Type B pancreatic cell (in vitro differentiated cells): ENCODE measurements at regions not wholly inside any gene's neighbourhood (a gene's known extent, or its start where the extent isn't known, plus 50 kb on each side); places are given as distances from the start of the nearest gene placed in this dataset.

Experiments used
- DNase-seq: peaks from one replicate; pipeline ENCODE4 v3.0.0; 2021; ENCODE audit warnings: mixed read lengths; ENCODE audit not compliant: unreplicated experiment; ENCODE audit errors: extremely low spot score
- H3K27ac Mint-ChIP-seq: 2 replicates; pipeline ENCODE4 v1.8.0; 2021; ENCODE audit warnings: mild to moderate bottlenecking, mixed read lengths
- H3K27me3 Mint-ChIP-seq: 2 replicates; pipeline ENCODE4 v1.8.0; 2021; ENCODE audit warnings: mixed read lengths
- H3K36me3 Mint-ChIP-seq: 2 replicates; pipeline ENCODE4 v1.8.0; 2021; ENCODE audit warnings: mixed read lengths
- H3K4me1 Mint-ChIP-seq: one replicate; pipeline ENCODE4 v1.8.0; 2021; ENCODE audit warnings: mixed read lengths; ENCODE audit not compliant: unreplicated experiment
- H3K4me3 Mint-ChIP-seq: 2 replicates; pipeline ENCODE4 v1.8.0; 2021; ENCODE audit warnings: mild to moderate bottlenecking, mixed read lengths
- H3K9me3 Mint-ChIP-seq: 2 replicates; pipeline ENCODE4 v1.8.0; 2021; ENCODE audit warnings: mixed read lengths
- TF ChIP-seq, protein P1 (sequence below): fragments of 200-600 bp; sonication (generic); conservative IDR thresholded peaks from 2 replicates; pipeline ENCODE4 v1.5.0; 2021; ENCODE audit warnings: antibody characterized with exemption, mild to moderate bottlenecking

DNA sequence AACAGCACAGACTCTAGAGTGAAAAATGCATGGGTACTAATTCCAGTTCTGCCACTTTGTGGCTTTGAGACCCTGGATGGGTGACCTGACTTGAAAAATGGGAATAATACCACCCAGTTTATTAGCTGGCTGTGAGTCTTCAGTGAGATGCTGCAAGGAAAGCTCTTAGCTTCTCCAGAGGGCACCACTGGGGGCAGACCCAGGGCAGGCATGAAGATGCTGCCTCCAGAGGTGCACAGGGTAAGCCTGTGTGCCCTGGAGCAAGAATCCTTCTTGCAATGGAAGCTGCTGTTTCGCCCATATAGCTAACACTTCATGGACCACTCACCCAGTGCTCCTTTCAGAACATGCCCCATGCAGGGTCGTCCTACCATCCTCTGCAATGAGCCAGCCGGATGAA, 75.7 kb downstream of the C5orf15 start:
- Mint-ChIP-seq H3K9me3 (no peaks in the 10 kb centered on the region), H3K4me1 (peaks cover 25% of the 10 kb centered on the region), H3K27me3 (peaks cover 25% of the 10 kb centered on the region), H3K4me3 (no peak overlapping the region), H3K27ac (no peak overlapping the region), H3K36me3 (no peaks in the 10 kb centered on the region)
- DNase-seq: no peak
- TF ChIP-seq, protein P1, sequence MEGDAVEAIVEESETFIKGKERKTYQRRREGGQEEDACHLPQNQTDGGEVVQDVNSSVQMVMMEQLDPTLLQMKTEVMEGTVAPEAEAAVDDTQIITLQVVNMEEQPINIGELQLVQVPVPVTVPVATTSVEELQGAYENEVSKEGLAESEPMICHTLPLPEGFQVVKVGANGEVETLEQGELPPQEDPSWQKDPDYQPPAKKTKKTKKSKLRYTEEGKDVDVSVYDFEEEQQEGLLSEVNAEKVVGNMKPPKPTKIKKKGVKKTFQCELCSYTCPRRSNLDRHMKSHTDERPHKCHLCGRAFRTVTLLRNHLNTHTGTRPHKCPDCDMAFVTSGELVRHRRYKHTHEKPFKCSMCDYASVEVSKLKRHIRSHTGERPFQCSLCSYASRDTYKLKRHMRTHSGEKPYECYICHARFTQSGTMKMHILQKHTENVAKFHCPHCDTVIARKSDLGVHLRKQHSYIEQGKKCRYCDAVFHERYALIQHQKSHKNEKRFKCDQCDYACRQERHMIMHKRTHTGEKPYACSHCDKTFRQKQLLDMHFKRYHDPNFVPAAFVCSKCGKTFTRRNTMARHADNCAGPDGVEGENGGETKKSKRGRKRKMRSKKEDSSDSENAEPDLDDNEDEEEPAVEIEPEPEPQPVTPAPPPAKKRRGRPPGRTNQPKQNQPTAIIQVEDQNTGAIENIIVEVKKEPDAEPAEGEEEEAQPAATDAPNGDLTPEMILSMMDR: no peak

DNA sequence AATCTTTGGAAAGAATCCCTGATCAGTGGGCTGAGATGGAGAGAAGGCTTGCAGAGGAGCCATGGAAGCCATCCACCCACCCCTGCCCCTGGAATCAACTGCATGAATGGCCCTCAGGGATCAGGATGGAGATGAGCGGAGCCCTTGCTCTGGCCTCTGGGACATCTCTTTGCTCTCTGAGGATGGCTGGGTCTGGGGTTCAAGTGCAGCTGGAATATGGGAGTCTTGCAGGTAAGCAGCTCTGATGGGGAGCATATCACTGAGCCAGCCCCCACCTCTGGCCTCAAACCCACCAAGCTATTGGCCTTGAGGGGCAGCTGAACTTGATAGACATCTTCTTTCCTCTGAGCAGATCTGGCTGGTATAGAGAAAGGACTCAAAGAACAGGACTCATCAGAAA, 76.1 kb downstream of the C5orf15 start:
- Mint-ChIP-seq H3K4me3 (no peak overlapping the region), H3K9me3 (no peaks in the 10 kb centered on the region), H3K4me1 (peaks cover 25% of the 10 kb centered on the region), H3K36me3 (no peaks in the 10 kb centered on the region), H3K27ac (no peak overlapping the region), H3K27me3 (peaks cover 21% of the 10 kb centered on the region)
- TF ChIP-seq, protein P1: no peak
- no peak for DNase-seq

DNA sequence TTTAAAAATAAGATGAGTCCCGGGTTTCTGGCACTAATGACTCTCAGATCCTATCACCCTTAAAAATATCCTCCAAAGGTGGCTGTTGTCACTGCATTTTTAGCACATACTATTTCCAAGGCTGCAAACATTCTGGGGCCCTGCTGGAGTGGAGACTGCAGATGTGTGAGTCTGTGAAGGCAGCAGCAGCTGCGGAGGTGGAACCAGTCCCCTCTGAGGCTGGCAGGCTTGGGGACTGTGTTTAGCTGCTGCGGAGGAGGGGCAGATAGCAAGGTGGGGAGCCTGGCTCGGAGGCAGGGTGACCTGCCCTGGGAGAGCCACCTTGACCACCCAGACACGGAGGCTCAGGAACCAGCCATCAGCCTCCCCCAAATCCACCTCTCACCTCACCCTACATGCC, 77.0 kb downstream of the C5orf15 start:
- H3K9me3 Mint-ChIP-seq: no peaks in the 10 kb centered on the region

GRCh38 chr5:133890776-133891280, 77.6 kb downstream of the C5orf15 start:
- Mint-ChIP-seq H3K36me3 (no peaks in the 10 kb centered on the region), H3K4me1 (peaks cover 30% of the 10 kb centered on the region), H3K27ac (no peak overlapping the region), H3K9me3 (no peaks in the 10 kb centered on the region), H3K27me3 (peaks cover 20% of the 10 kb centered on the region), H3K4me3 (no peak overlapping the region)
- TF ChIP-seq, protein P1: no peak
- DNase-seq: no peak

More for the DNA sequence above, 77.0 kb downstream of the C5orf15 start:
- H3K4me3 Mint-ChIP-seq: no peak overlapping the region
- H3K4me1 Mint-ChIP-seq: peaks cover 25% of the 10 kb centered on the region
- H3K27me3 Mint-ChIP-seq: peaks cover 20% of the 10 kb centered on the region
- no peak for DNase-seq
- no peak overlapping the region for H3K27ac Mint-ChIP-seq
- no peaks in the 10 kb centered on the region for H3K36me3 Mint-ChIP-seq
- TF ChIP-seq, protein P1: no peak

DNA sequence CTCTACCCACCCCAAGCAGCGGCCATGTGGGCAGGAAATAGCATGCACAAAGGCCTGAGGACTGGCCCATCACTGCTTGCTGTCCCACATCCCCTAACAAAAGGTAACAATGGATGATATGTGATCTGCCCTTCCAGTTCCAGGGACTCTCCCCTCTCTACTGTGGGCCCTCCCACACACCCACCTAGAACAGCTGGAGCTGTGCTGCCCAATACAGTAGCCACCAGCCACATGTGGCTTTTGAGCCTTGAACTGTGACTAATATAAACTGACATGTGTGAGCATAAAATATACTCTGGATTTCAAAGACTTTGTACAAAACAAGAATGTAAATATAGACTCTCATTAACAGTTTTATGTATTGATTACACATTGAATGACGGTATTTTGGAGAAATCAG, 78.1 kb downstream of the C5orf15 start:
- TF ChIP-seq, protein P1: no peak
- Mint-ChIP-seq H3K27ac (no peak overlapping the region), H3K27me3 (peaks cover 20% of the 10 kb centered on the region), H3K36me3 (no peaks in the 10 kb centered on the region), H3K9me3 (no peaks in the 10 kb centered on the region), H3K4me3 (no peak overlapping the region), H3K4me1 (peaks cover 31% of the 10 kb centered on the region)
- DNase-seq: no peak
